CD14-positive monocyte (primary cell): ENCODE measurements at regions not wholly inside any gene's neighbourhood (a gene's known extent, or its start where the extent isn't known, plus 50 kb on each side); places are given as distances from the start of the nearest gene placed in this dataset.
"Not testable (repeated sequence)": the region's sequence is repeated elsewhere in the genome, so short reads cannot be mapped to it uniquely, and the experiment has no call there.

Experiments
- DNase-seq, 3 donors: peaks; one replicate each; pipeline ENCODE4 v3.0.0-alpha.2; 2011 to 2022
- H2AFZ ChIP-seq: 2 replicates; pipeline ENCODE4 v1.6.0; 2012; ENCODE audit warnings: mild to moderate bottlenecking, low read depth, low read length, inconsistent platforms; ENCODE audit not compliant: insufficient read depth, poor library complexity, severe bottlenecking
- H3K27ac ChIP-seq, 2 donors: 1 replicate in 1 of 2; 2 replicates in 1 of 2; pipeline ENCODE4 v1.5.1; 2012 to 2013; ENCODE audit warnings: low read length in 2 of 2, control low read depth in 1 of 2, inconsistent platforms in 1 of 2, low read depth in 1 of 2, mild to moderate bottlenecking in 1 of 2
- H3K27me3 ChIP-seq, 2 donors: one replicate each; pipeline versions ENCODE4 v1.6.0 to v1.6.1; 2011 to 2013; ENCODE audit warnings: low read length in 2 of 2; ENCODE audit not compliant: control insufficient read depth in 2 of 2, insufficient read depth in 2 of 2
- H3K36me3 ChIP-seq, 2 donors: replicated peaks in 1 of 2; 1 replicate in 1 of 2; 2 replicates in 1 of 2; pipeline versions ENCODE4 v1.5.1 to v1.6.1; 2012 to 2013; ENCODE audit warnings: low read length in 2 of 2, control low read depth in 1 of 2, inconsistent platforms in 1 of 2, mild to moderate bottlenecking in 1 of 2; ENCODE audit not compliant: insufficient read depth in 2 of 2, control insufficient read depth in 1 of 2
- H3K4me1 ChIP-seq, 2 donors: 1 replicate in 1 of 2; 2 replicates in 1 of 2; pipeline versions ENCODE4 v1.5.1 to v1.6.1; 2012 to 2013; ENCODE audit warnings: low read length in 2 of 2, control low read depth in 1 of 2, inconsistent platforms in 1 of 2, mild to moderate bottlenecking in 1 of 2, moderate library complexity in 1 of 2; ENCODE audit not compliant: insufficient read depth in 2 of 2, control insufficient read depth in 1 of 2
- H3K4me2 ChIP-seq: replicated peaks from 2 replicates; pipeline ENCODE3; 2012; ENCODE audit warnings: low read length, moderate library complexity, mild to moderate bottlenecking; ENCODE audit not compliant: poor library complexity, severe bottlenecking; ENCODE audit errors: extremely low read depth
- H3K4me3 ChIP-seq, 3 experiments: fragments of 200-600 bp in 1 of 3; sonication (generic) in 1 of 3; replicated peaks in 1 of 3; 1 replicate in 2 of 3; 2 replicates in 1 of 3; pipeline ENCODE4 v1.5.1; 2011 to 2013; ENCODE audit warnings: low read length in 3 of 3, mild to moderate bottlenecking in 3 of 3, control low read depth in 2 of 3, low read depth in 2 of 3, inconsistent platforms in 1 of 3, moderate library complexity in 1 of 3
- H3K79me2 ChIP-seq: 2 replicates; pipeline ENCODE4 v1.6.0; 2012; ENCODE audit warnings: mild to moderate bottlenecking, control low read depth, inconsistent platforms, low read length, moderate library complexity; ENCODE audit not compliant: insufficient read depth
- H3K9ac ChIP-seq: 2 replicates; pipeline ENCODE4 v1.6.0; 2017; ENCODE audit warnings: low read length, mild to moderate bottlenecking; ENCODE audit not compliant: insufficient read depth, poor library complexity, severe bottlenecking
- H3K9me3 ChIP-seq, 2 donors: replicated peaks in 1 of 2; 1 replicate in 1 of 2; 2 replicates in 1 of 2; pipeline versions ENCODE4 v1.5.1 to v1.6.1; 2012 to 2013; ENCODE audit warnings: low read length in 2 of 2, control low read depth in 1 of 2; ENCODE audit not compliant: control insufficient read depth in 1 of 2, insufficient read depth in 1 of 2
- H4K20me1 ChIP-seq: 2 replicates; pipeline ENCODE4 v1.6.0; 2012; ENCODE audit warnings: mild to moderate bottlenecking, low read length, control low read depth, moderate library complexity; ENCODE audit not compliant: insufficient read depth
- H3K27ac Mint-ChIP-seq, 7 donors: one replicate each; pipeline ENCODE4 v1.8.0; 2020; ENCODE audit warnings: mild to moderate bottlenecking in 7 of 7, mixed read lengths in 7 of 7, moderate library complexity in 6 of 7, inconsistent platforms in 2 of 7
- H3K27me3 Mint-ChIP-seq, 3 donors: one replicate each; pipeline ENCODE4 v1.8.0; 2021 to 2022; ENCODE audit warnings: low read depth in 3 of 3, mild to moderate bottlenecking in 3 of 3, mixed read lengths in 3 of 3, moderate library complexity in 3 of 3, inconsistent platforms in 1 of 3
- H3K36me3 Mint-ChIP-seq, 2 donors: one replicate each; pipeline ENCODE4 v1.8.0; 2020; ENCODE audit warnings: mixed read lengths in 2 of 2, inconsistent platforms in 1 of 2, mild to moderate bottlenecking in 1 of 2
- H3K4me1 Mint-ChIP-seq: one replicate; pipeline ENCODE4 v1.8.0; 2020; ENCODE audit warnings: mild to moderate bottlenecking, mixed read lengths
- H3K4me3 Mint-ChIP-seq, 2 donors: one replicate each; pipeline ENCODE4 v1.8.0; 2020; ENCODE audit warnings: mild to moderate bottlenecking in 2 of 2, mixed read lengths in 2 of 2, moderate library complexity in 1 of 2
- H3K9me3 Mint-ChIP-seq, 7 donors: one replicate each; pipeline ENCODE4 v1.8.0; 2020 to 2022; ENCODE audit warnings: mixed read lengths in 7 of 7, mild to moderate bottlenecking in 6 of 7, moderate library complexity in 6 of 7, inconsistent platforms in 2 of 7
- CTCF ChIP-seq: fragments of 200-600 bp; IDR thresholded peaks from one replicate; pipeline ENCODE4 v1.8.0; 2022; ENCODE audit warnings: antibody characterized with exemption, mild to moderate bottlenecking
- WGBS: methylation state at CpG from one replicate; pipeline ENCODE4 v1.1.5; 2013; ENCODE audit warnings: missing lambda C conversion rate; ENCODE audit not compliant: insufficient coverage; 5-methylcytosine and 5-hydroxymethylcytosine counted together
- intact Hi-C, 2 donors: fragments of 100-400 bp; cut with micrococcal nuclease; formaldehyde crosslinking; loops; one replicate each; pipeline versions ENCODE4 v1.15.0 to v1.15.1; 2023

GRCh38 chrX:98207947-98208346 lies 1324.2 kb downstream of the RPA4 start:
- no peak overlapping the region for H3K4me3 Mint-ChIP-seq
- no CpG with 5 or more reads among the region's 3 CpGs for WGBS

GRCh38 chrX:98231003-98231402 lies 1347.3 kb downstream of the RPA4 start:
- H3K9ac ChIP-seq: no peak overlapping the region
- H3K36me3 ChIP-seq: no peaks in the 10 kb centered on the region
- H2AFZ ChIP-seq: no peak overlapping the region
- intact Hi-C loops: no loop called here
- TF ChIP-seq CTCF: no peak
- H3K79me2 ChIP-seq: no peaks in the 10 kb centered on the region
- no peaks in the 10 kb centered on the region for H3K27me3 Mint-ChIP-seq
- peaks cover 0 to 2% (median 0%) of the 10 kb centered on the region in 7 donors for H3K9me3 Mint-ChIP-seq
- H3K4me1 ChIP-seq: no peaks in the 10 kb centered on the region
- no peak overlapping the region for H3K27ac Mint-ChIP-seq
- no peaks in the 10 kb centered on the region for H4K20me1 ChIP-seq
- no peak overlapping the region for H3K4me2 ChIP-seq
- no peaks in the 10 kb centered on the region for H3K36me3 Mint-ChIP-seq
- H3K27ac ChIP-seq: no peak overlapping the region
- no peaks in the 10 kb centered on the region for H3K27me3 ChIP-seq
- no peak overlapping the region for H3K4me3 ChIP-seq
- no peaks in the 10 kb centered on the region for H3K4me1 Mint-ChIP-seq
- H3K4me3 Mint-ChIP-seq: no peak overlapping the region
- no peak for DNase-seq
- no peaks in the 10 kb centered on the region for H3K9me3 ChIP-seq

More at GRCh38 chrX:98207947-98208346, 1324.2 kb downstream of the RPA4 start:
- H3K27ac Mint-ChIP-seq: no peak overlapping the region
- Histone ChIP-seq H3K79me2 (no peaks in the 10 kb centered on the region), H2AFZ (no peak overlapping the region), H4K20me1 (no peaks in the 10 kb centered on the region), H3K27me3 (no peaks in the 10 kb centered on the region), H3K9ac (no peak overlapping the region), H3K4me2 (no peak overlapping the region), H3K4me3 (no peak overlapping the region), H3K9me3 (peaks cover 8 to 12% of the 10 kb centered on the region in 2 donors), H3K4me1 (no peaks in the 10 kb centered on the region), H3K36me3 (no peaks in the 10 kb centered on the region), H3K27ac (no peak overlapping the region)
- peaks cover 4 to 11% (median 7%) of the 10 kb centered on the region in 7 donors for H3K9me3 Mint-ChIP-seq
- DNase-seq: no peak
- H3K4me1 Mint-ChIP-seq: no peaks in the 10 kb centered on the region
- intact Hi-C loops: no loop called here
- no peak for TF ChIP-seq CTCF
- no peaks in the 10 kb centered on the region for H3K36me3 Mint-ChIP-seq
- H3K27me3 Mint-ChIP-seq: peaks cover 0 to 2% (median 0%) of the 10 kb centered on the region in 3 donors

- H3K27ac Mint-ChIP-seq, H3K4me1 Mint-ChIP-seq, H3K36me3 ChIP-seq, DNase-seq, H2AFZ ChIP-seq, H3K9ac ChIP-seq, H3K4me2 ChIP-seq, intact Hi-C loops, H3K27ac ChIP-seq, H3K27me3 ChIP-seq, H3K27me3 Mint-ChIP-seq, H4K20me1 ChIP-seq, H3K36me3 Mint-ChIP-seq, H3K79me2 ChIP-seq, H3K4me1 ChIP-seq, H3K4me3 ChIP-seq, H3K4me3 Mint-ChIP-seq: not testable (repeated sequence)
- peaks cover 0 to 13% of the 10 kb centered on the region in 2 donors for H3K9me3 ChIP-seq
- H3K9me3 Mint-ChIP-seq: peaks cover 2 to 13% (median 5%) of the 10 kb centered on the region in 7 donors
- no CpG with 5 or more reads among the region's 6 CpGs for WGBS
Measured at GRCh38 chrX:98240061-98240460, 1356.4 kb downstream of the RPA4 start.
